ENCODE measurements at regions not wholly inside any gene's neighbourhood (a gene's known extent, or its start where the extent isn't known, plus 50 kb on each side); places are given as distances from the start of the nearest gene placed in this dataset.

DNA sequence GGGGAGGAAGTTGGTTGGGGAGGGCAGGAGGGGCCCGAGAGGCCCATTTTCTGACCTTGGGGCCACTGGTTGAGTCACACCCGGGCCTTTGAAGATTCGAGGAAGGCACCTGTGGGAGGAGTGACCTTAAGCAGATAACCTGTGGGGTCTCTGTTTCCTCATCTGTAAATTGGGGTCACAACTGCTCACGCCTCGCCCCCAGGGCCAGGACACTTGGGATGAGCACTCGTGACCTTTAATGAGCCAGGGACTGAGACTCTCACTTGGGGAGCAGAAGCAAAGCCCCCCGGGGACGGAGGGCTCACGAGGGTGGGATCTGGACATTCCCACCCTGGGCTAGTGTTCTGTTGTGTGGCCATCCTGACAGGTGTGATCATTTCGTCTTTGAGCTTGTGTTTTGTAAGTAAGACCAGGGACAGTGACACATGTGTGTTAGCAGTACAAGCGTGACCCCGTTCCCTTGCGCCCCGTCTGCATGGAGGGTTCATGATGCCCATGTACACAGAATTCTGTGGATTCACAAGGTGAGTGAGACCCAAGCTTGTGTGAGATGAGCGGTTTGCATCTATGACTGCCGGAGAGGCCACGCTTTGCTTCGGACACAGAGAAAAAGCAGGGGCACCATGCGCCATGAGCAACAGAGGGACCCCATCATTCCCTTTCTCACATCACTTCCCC, 79.3 kb upstream of the PMEPA1 start:
- WGBS, 3 donors: 78 to 84% (median 80%) methylated on average over 19 of the region's 19 CpGs
- Histone ChIP-seq H3K4me1 (ENCODE audit: control insufficient read depth in 3 of 3, insufficient read depth in 2 of 3, low read depth in 1 of 3, low read length in 2 of 3) (no peaks in the 10 kb centered on the region), H3K4me3 (ENCODE audit: low read depth in 1 of 3, low read length in 3 of 3) (no peak overlapping the region), H3K9me3 (ENCODE audit: control insufficient read depth in 2 of 2, insufficient read depth in 1 of 2, low read depth in 1 of 2, low read length in 1 of 2) (no peaks in the 10 kb centered on the region), H3K36me3 (ENCODE audit: control insufficient read depth in 3 of 3, insufficient read depth in 2 of 3, low read depth in 1 of 3, low read length in 3 of 3) (no peaks in the 10 kb centered on the region), H3K27me3 (ENCODE audit: control insufficient read depth in 3 of 3, insufficient read depth in 3 of 3, low read length in 3 of 3) (no peaks in the 10 kb centered on the region), H3K27ac (ENCODE audit: low read depth in 1 of 3, low read length in 2 of 3) (no peak overlapping the region)
- FAIRE-seq (no peak), DNase-seq (no peak)

- FAIRE-seq (no peak), DNase-seq (no peak)
- Histone ChIP-seq H3K27ac (ENCODE audit: low read depth in 1 of 3, low read length in 2 of 3) (no peak overlapping the region), H3K9me3 (ENCODE audit: control insufficient read depth in 2 of 2, insufficient read depth in 1 of 2, low read depth in 1 of 2, low read length in 1 of 2) (no peaks in the 10 kb centered on the region), H3K36me3 (ENCODE audit: control insufficient read depth in 3 of 3, insufficient read depth in 2 of 3, low read depth in 1 of 3, low read length in 3 of 3) (no peaks in the 10 kb centered on the region), H3K4me1 (ENCODE audit: control insufficient read depth in 3 of 3, insufficient read depth in 2 of 3, low read depth in 1 of 3, low read length in 2 of 3) (no peaks in the 10 kb centered on the region), H3K27me3 (ENCODE audit: control insufficient read depth in 3 of 3, insufficient read depth in 3 of 3, low read length in 3 of 3) (no peaks in the 10 kb centered on the region), H3K4me3 (ENCODE audit: low read depth in 1 of 3, low read length in 3 of 3) (no peak overlapping the region)
- 65 to 80% (median 69%) methylated on average over 14 to 17 of the region's 17 CpGs for WGBS, 3 donors
Measured at GRCh38 chr20:57787990-57788781, 78.4 kb upstream of the PMEPA1 start.

- 69 to 81% (median 77%) methylated on average over 10 of the region's 10 CpGs for WGBS, 3 donors
- no peak for DNase-seq
- Histone ChIP-seq H3K27me3 (ENCODE audit: control insufficient read depth in 3 of 3, insufficient read depth in 3 of 3, low read length in 3 of 3) (no peaks in the 10 kb centered on the region), H3K9me3 (ENCODE audit: control insufficient read depth in 2 of 2, insufficient read depth in 1 of 2, low read depth in 1 of 2, low read length in 1 of 2) (no peaks in the 10 kb centered on the region), H3K4me3 (ENCODE audit: low read depth in 1 of 3, low read length in 3 of 3) (no peak overlapping the region), H3K36me3 (ENCODE audit: control insufficient read depth in 3 of 3, insufficient read depth in 2 of 3, low read depth in 1 of 3, low read length in 3 of 3) (no peaks in the 10 kb centered on the region), H3K27ac (ENCODE audit: low read depth in 1 of 3, low read length in 2 of 3) (no peak overlapping the region), H3K4me1 (ENCODE audit: control insufficient read depth in 3 of 3, insufficient read depth in 2 of 3, low read depth in 1 of 3, low read length in 2 of 3) (no peaks in the 10 kb centered on the region)
- FAIRE-seq: no peak
Measured at GRCh38 chr20:57787151-57787989, 77.6 kb upstream of the PMEPA1 start.

- Histone ChIP-seq H3K36me3 (ENCODE audit: control insufficient read depth in 3 of 3, insufficient read depth in 2 of 3, low read depth in 1 of 3, low read length in 3 of 3) (no peaks in the 10 kb centered on the region), H3K27ac (ENCODE audit: low read depth in 1 of 3, low read length in 2 of 3) (no peak overlapping the region), H3K4me1 (ENCODE audit: control insufficient read depth in 3 of 3, insufficient read depth in 2 of 3, low read depth in 1 of 3, low read length in 2 of 3) (no peaks in the 10 kb centered on the region), H3K9me3 (ENCODE audit: control insufficient read depth in 2 of 2, insufficient read depth in 1 of 2, low read depth in 1 of 2, low read length in 1 of 2) (no peaks in the 10 kb centered on the region), H3K27me3 (ENCODE audit: control insufficient read depth in 3 of 3, insufficient read depth in 3 of 3, low read length in 3 of 3) (no peaks in the 10 kb centered on the region), H3K4me3 (ENCODE audit: low read depth in 1 of 3, low read length in 3 of 3) (no peak overlapping the region)
- no peak for DNase-seq
- WGBS, 3 donors: 70 to 84% (median 72%) methylated on average over 14 of the region's 14 CpGs
- FAIRE-seq: no peak
Measured at GRCh38 chr20:57786304-57786932, 76.6 kb upstream of the PMEPA1 start.

GRCh38 chr20:57785720-57786119, 75.9 kb upstream of the PMEPA1 start:
- Histone ChIP-seq H3K4me1 (ENCODE audit: control insufficient read depth in 3 of 3, insufficient read depth in 2 of 3, low read depth in 1 of 3, low read length in 2 of 3) (no peaks in the 10 kb centered on the region), H3K27me3 (ENCODE audit: control insufficient read depth in 3 of 3, insufficient read depth in 3 of 3, low read length in 3 of 3) (no peaks in the 10 kb centered on the region), H3K4me3 (ENCODE audit: low read depth in 1 of 3, low read length in 3 of 3) (no peak overlapping the region), H3K27ac (ENCODE audit: low read depth in 1 of 3, low read length in 2 of 3) (no peak overlapping the region), H3K9me3 (ENCODE audit: control insufficient read depth in 2 of 2, insufficient read depth in 1 of 2, low read depth in 1 of 2, low read length in 1 of 2) (no peaks in the 10 kb centered on the region), H3K36me3 (ENCODE audit: control insufficient read depth in 3 of 3, insufficient read depth in 2 of 3, low read depth in 1 of 3, low read length in 3 of 3) (no peaks in the 10 kb centered on the region)
- FAIRE-seq: no peak
- WGBS, 3 donors: 48 to 73% (median 53%) methylated on average over 6 of the region's 6 CpGs
- DNase-seq: no peak

DNA sequence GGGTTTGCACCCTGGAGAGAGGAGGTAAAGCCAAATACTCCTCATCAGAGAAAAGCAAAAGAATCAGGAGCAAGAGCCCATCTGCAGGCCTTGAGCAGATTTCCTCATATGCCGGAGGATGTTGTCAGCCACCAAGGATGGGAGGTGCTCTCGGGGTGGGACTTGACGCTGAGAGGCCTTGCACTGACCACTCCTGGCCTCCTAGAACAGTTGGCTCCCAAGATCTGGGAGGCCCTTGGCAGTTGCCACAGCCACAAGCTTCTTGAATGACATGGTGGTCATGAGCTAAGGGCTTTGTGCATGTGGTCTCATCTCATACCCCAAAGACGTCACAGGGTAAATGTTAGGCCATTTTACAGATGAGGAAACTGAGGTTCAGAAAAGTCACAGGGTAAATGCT, 75.2 kb upstream of the PMEPA1 start:
- Histone ChIP-seq H3K36me3 (ENCODE audit: control insufficient read depth in 3 of 3, insufficient read depth in 2 of 3, low read depth in 1 of 3, low read length in 3 of 3) (no peaks in the 10 kb centered on the region), H3K4me1 (ENCODE audit: control insufficient read depth in 3 of 3, insufficient read depth in 2 of 3, low read depth in 1 of 3, low read length in 2 of 3) (no peaks in the 10 kb centered on the region), H3K4me3 (ENCODE audit: low read depth in 1 of 3, low read length in 3 of 3) (no peak overlapping the region), H3K9me3 (ENCODE audit: control insufficient read depth in 2 of 2, insufficient read depth in 1 of 2, low read depth in 1 of 2, low read length in 1 of 2) (no peaks in the 10 kb centered on the region), H3K27ac (ENCODE audit: low read depth in 1 of 3, low read length in 2 of 3) (no peak overlapping the region), H3K27me3 (ENCODE audit: control insufficient read depth in 3 of 3, insufficient read depth in 3 of 3, low read length in 3 of 3) (no peaks in the 10 kb centered on the region)
- DNase-seq (no peak), FAIRE-seq (no peak)
- WGBS, 3 donors: 81 to 90% (median 89%) methylated on average over 4 of the region's 4 CpGs

- no peaks in the 10 kb centered on the region for H3K27me3 ChIP-seq (ENCODE audit: control insufficient read depth in 3 of 3, insufficient read depth in 3 of 3, low read length in 3 of 3)
- no peak overlapping the region for H3K27ac ChIP-seq (ENCODE audit: low read depth in 1 of 3, low read length in 2 of 3)
- 70 to 89% (median 81%) methylated on average over 10 of the region's 10 CpGs for WGBS, 3 donors
- no peaks in the 10 kb centered on the region for H3K4me1 ChIP-seq (ENCODE audit: control insufficient read depth in 3 of 3, insufficient read depth in 2 of 3, low read depth in 1 of 3, low read length in 2 of 3)
- no peak for FAIRE-seq
- no peaks in the 10 kb centered on the region for H3K36me3 ChIP-seq (ENCODE audit: control insufficient read depth in 3 of 3, insufficient read depth in 2 of 3, low read depth in 1 of 3, low read length in 3 of 3)
- no peak overlapping the region for H3K4me3 ChIP-seq (ENCODE audit: low read depth in 1 of 3, low read length in 3 of 3)
- H3K9me3 ChIP-seq (ENCODE audit: control insufficient read depth in 2 of 2, insufficient read depth in 1 of 2, low read depth in 1 of 2, low read length in 1 of 2): no peaks in the 10 kb centered on the region
- DNase-seq: no peak
Measured at GRCh38 chr20:57783956-57784837, 74.4 kb upstream of the PMEPA1 start.

All from small intestine (tissue), 7 donors.